Activated T-cell treated with anti-CD3 and anti-CD28 coated beads for 48 hours (primary cell): ENCODE measurements at regions not wholly inside any gene's neighbourhood (a gene's known extent, or its start where the extent isn't known, plus 50 kb on each side); places are given as distances from the start of the nearest gene placed in this dataset.

Experiments
- DNase-seq: peaks from one replicate; pipeline ENCODE4 v3.0.0-alpha.2; 2020; ENCODE audit warnings: low read depth

GRCh38 chr6:44662461-44663121 lies 275.1 kb downstream of the CDC5L start:
- DNase-seq = no peak

DNA sequence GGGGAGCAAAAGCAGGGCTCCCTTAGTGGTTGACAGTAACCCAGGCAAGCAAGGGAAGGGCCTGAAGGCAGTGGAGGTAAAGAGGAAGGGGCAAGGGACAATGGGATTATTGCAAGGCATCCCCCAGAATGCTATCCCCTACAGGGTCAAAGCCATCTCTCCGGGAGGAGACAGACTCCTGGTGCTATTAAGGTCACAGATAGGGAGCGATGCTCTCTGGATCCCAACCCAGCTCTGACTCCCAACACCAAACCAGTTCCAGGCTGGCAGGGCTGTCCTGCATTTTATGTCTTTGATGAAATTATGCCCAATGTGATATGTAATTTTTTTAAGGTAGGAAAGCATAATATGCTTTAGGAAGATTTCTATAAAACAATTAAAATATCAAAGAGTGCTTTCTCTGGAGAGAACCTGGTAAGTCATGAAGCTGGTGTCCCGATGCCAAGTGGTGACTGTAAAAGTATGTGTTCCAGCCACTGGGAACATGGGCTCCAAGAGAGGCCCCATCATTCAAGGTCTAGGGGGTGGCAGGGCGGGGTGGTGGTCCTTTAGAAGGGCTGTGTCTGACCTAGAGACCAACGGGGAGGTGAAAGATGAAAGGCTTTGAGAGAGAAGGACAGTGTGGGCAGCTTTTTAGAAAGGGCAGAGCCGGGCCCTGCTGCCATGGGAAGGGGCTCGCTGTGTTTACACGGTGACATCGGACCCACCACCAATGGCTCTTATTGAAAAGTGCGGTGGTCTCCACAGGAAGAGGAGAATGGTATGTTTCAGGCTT lies 276.5 kb downstream of the CDC5L start:
- no peak for DNase-seq

GRCh38 chr6:44664716-44665115 lies 277.2 kb downstream of the CDC5L start:
- DNase-seq = no peak

GRCh38 chr6:44665143-44665542 lies 277.6 kb downstream of the CDC5L start:
- DNase-seq = no peak

GRCh38 chr6:44665683-44666082 lies 278.2 kb downstream of the CDC5L start:
- no peak for DNase-seq

DNA sequence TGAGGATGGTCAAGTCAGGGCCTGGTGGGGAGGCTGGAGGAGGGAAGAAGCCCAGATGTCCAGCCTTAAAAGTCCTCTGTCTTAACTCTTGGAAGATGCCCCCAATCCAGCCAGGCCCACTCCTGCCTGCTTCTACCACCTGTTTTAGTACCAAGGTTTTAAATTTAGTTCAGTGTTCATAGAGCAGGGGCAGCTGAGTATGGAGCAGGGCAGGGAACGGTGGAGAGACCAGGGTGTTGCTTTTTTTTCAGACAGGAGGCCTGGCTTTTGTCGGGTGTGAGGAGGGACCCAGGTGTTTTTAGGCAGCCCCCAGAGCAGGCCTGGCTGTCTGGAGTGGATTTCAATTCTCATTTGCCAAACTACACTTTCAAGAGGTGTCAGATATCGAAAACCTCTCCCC lies 278.8 kb downstream of the CDC5L start:
- DNase-seq = no peak

DNA sequence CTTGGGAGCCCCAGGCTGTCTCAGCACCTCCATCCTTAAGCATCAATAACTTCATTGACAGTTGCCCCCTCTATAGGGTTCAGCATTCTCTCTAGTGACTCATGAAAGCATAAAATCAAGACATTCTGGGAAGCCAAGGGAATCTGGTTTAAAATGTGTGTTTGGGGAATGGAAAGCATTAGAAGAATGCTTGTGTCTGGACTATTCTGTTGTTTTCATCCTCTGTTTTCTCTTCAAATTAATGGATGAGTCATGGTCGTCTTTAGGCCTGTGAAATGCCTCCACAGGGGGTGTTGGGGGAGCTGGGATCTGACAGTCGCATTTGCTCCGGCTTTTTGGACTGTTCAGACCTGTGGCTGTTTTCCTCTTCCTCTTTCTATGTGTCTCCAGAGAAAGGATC lies 279.7 kb downstream of the CDC5L start:
- no peak for DNase-seq

DNA sequence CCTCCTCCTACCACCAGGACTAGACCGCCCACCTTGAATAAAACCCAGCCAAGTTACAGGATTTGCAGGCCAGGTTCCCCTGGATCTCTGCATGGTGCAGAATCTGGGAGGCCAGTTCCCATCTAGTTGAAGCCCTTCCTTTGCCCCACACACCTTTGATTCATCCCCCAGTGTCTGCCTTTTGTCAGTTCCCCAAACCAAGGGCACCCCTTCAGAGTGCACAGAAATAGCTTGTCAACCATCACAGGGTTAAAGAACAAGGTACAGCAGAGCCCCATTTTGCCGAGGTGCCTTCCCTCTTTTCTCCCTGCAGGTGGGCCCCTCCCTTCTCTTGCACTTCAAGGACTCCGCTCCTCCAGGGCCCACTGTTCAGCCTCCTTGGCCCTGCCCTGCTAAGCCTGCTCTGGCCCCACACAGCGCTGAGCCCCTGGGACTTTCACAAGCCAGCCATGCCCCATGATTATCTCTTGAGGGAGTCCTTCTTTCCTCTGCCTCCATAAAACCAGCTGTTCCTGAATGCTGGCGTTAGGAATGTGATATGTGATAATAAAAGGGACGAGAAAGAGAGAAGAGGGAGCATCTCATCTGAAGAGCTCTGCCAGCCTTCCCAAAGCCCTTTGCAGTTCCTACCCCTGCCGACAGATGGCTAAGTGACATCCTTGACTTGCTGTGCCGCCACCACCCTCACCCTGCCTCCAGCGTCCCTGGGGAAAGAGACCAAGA lies 280.3 kb downstream of the CDC5L start:
- DNase-seq = no peak

GRCh38 chr6:44668391-44668930 lies 281.0 kb downstream of the CDC5L start:
- no peak for DNase-seq

GRCh38 chr6:44668976-44669934 lies 281.7 kb downstream of the CDC5L start:
- no peak for DNase-seq

GRCh38 chr6:44670146-44670545 lies 282.6 kb downstream of the CDC5L start:
- DNase-seq = no peak

GRCh38 chr6:44671333-44671732 lies 283.8 kb downstream of the CDC5L start:
- no peak for DNase-seq

- no peak for DNase-seq
Observed at GRCh38 chr6:44672086-44672485, 284.6 kb downstream of the CDC5L start.

DNA sequence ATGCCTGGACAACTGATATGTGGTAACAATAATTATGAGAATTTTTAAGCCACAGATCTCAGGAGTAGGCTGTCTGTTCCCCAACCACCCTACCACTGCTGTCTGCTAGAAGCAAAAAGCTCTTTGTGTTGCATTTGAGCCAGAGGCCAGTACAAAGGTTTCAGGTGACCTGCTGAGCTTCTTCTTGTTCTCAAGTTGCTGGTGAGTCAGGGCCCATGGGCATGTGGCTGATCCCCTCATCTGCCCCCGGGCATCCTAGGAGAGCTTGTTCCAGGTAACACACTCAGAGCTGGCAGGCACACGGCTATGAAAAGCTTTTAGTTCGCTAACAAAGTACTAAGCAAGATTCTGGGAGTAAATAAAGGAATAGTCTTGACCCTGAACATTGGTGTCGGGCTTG lies 285.3 kb downstream of the CDC5L start:
- DNase-seq = no peak

DNA sequence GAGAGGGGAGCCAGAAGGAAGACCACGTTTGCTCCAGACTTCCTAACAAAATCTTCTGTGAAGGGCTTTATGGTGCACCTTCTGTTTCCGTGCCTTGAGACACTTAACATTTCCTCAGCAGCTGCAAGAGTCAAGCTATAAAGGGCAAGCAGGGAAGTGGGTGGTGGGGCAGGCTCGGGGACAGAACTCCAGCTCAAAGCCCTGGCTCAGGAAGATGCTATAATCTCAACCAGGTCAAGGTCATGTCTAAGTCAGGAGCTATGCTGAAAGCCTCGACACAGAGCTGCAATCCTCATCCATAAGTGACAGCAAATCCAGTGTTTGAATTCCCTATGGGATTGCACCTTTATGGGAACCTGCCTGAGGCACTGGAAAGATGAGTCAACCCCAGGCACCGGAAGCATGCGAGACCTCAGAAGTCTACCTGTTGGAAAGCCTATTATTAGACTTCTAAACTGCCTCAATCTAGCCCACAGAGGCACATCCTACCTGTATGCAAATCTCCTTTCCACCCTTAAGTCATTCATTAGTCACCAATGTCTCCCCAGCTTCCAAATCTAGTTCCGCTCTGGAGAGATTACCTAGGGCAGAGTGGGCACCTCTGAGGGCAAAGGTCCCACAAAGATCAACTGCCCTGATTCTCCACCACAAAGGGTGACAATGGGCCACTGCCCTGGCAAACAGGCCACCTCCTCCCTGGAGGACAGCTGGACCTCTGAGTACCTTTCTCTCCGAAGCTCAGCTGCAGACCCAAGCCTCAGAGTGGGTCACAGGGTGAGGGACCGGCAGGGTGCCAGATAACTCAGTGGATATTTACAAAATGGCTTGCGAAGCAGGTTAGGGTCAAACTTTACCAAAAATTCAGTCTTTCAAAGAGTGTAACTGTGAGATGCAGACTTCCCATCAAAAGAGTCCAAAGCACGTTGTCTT lies 287.0 kb downstream of the CDC5L start:
- no peak for DNase-seq

- DNase-seq = no peak
Observed at GRCh38 chr6:44675449-44675848, 287.9 kb downstream of the CDC5L start.

DNA sequence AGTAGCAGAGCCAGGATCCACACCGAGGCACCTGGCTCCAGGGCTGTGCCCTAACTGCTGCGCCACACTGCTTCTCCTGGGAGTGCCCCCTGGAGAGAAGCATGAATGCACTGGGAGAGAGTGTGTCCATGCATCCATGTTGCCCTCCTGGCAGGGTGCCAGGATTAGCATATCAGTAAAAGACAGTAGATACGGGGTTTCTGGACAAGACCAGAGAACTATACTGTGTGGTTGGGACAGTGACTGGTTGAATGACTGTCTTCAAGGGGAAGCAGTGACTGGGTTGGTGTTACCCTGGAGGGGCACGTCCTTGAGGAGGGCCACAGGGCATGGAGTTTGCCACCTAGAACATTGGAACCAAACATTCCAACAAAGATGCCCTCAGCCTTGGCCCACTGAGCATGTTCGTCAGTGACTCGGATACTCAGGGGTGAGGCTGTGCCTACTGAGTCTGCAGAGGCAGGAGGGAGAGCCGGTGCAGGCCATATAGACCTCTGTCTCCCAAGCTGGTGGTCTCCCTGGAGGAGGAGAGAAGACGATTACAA lies 288.8 kb downstream of the CDC5L start:
- no peak for DNase-seq

GRCh38 chr6:44676826-44677433 lies 289.4 kb downstream of the CDC5L start:
- DNase-seq = no peak

GRCh38 chr6:44678252-44678935 lies 290.9 kb downstream of the CDC5L start:
- DNase-seq = no peak
